ENCODE measurements at regions not wholly inside any gene's neighbourhood (a gene's known extent, or its start where the extent isn't known, plus 50 kb on each side); places are given as distances from the start of the nearest gene placed in this dataset.

DNA sequence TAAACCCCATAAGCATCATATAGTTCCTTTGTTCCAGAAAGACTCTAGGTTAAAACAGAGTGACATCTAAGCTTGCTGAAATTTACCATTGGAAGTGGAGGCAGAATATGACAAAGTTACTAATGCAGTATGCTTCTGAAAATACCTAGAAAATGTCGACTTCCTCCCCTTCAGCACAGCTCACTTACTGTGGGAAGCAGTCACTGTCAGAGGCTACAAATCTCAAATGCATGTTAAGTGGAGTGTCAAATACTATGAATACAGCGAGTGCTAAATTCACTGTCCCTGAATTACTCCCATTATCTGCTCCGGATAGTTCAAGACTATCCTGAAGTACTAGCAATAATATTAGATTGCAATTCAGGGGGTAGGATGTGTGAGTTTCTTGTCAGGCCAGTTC is 1454.6 kb downstream of the AACS start:
- TF ChIP-seq, protein P1, sequence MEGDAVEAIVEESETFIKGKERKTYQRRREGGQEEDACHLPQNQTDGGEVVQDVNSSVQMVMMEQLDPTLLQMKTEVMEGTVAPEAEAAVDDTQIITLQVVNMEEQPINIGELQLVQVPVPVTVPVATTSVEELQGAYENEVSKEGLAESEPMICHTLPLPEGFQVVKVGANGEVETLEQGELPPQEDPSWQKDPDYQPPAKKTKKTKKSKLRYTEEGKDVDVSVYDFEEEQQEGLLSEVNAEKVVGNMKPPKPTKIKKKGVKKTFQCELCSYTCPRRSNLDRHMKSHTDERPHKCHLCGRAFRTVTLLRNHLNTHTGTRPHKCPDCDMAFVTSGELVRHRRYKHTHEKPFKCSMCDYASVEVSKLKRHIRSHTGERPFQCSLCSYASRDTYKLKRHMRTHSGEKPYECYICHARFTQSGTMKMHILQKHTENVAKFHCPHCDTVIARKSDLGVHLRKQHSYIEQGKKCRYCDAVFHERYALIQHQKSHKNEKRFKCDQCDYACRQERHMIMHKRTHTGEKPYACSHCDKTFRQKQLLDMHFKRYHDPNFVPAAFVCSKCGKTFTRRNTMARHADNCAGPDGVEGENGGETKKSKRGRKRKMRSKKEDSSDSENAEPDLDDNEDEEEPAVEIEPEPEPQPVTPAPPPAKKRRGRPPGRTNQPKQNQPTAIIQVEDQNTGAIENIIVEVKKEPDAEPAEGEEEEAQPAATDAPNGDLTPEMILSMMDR (conservative IDR thresholded peaks at IDR 0.05) = no peak
- TF ChIP-seq ZFX (IDR thresholded peaks at IDR 0.05) = no peak
